ENCODE measurements at regions not wholly inside any gene's neighbourhood (a gene's known extent, or its start where the extent isn't known, plus 50 kb on each side); places are given as distances from the start of the nearest gene placed in this dataset.
A peak's percentile ranks its signal among the peaks of the same experiment; 100 is the strongest.

DNA sequence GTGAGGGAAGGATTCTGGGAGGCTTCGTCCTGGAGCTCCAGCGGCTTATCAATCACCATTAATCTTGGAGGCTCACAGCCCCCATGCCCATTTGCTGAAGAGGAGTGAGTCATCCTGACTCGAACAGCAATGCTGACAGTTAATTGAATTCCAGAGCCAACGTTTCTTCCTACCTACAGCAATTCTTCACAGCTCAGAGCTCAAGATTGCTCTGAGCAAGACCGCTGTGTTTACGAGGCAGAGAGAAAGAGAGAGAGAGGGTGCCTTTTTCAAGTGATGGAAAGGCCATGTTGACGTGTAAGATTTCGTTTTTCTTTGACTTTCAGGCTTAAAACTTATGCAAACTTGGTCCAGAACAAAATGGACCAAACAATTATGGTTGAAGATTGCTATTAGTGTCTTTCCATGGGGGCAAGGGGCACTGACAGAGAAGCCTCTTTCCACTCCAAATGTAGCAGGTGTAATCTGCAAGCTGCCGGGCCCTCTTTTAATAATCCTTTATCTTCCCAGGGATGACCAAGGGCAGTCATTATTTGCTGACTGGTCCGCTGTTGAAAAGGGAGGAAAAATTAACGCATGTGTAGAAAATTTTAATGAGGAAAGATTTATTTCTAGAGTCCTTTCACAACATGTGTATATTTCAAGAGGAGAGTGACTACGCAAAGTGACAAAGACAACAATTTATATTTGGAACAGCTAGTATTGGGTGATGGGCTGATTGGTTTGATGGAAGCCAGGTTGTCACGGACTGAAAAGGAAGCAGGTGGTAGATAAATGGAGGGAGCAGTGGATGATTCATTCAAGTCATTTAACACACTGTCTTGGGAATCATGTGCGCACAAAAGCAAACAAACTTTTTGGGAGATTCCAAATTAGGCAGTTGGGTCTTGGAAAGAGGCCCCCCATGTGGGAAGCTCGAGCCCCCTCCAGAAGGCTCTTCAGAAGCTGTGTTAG lies 136.1 kb upstream of the IRF2BP2 start (continued):
- TF ChIP-seq, protein P1, sequence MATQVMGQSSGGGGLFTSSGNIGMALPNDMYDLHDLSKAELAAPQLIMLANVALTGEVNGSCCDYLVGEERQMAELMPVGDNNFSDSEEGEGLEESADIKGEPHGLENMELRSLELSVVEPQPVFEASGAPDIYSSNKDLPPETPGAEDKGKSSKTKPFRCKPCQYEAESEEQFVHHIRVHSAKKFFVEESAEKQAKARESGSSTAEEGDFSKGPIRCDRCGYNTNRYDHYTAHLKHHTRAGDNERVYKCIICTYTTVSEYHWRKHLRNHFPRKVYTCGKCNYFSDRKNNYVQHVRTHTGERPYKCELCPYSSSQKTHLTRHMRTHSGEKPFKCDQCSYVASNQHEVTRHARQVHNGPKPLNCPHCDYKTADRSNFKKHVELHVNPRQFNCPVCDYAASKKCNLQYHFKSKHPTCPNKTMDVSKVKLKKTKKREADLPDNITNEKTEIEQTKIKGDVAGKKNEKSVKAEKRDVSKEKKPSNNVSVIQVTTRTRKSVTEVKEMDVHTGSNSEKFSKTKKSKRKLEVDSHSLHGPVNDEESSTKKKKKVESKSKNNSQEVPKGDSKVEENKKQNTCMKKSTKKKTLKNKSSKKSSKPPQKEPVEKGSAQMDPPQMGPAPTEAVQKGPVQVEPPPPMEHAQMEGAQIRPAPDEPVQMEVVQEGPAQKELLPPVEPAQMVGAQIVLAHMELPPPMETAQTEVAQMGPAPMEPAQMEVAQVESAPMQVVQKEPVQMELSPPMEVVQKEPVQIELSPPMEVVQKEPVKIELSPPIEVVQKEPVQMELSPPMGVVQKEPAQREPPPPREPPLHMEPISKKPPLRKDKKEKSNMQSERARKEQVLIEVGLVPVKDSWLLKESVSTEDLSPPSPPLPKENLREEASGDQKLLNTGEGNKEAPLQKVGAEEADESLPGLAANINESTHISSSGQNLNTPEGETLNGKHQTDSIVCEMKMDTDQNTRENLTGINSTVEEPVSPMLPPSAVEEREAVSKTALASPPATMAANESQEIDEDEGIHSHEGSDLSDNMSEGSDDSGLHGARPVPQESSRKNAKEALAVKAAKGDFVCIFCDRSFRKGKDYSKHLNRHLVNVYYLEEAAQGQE (IDR thresholded peaks at IDR 0.05; ENCODE audit: borderline replicate concordance): peak; percentile 29; the same call in 1 of the 2 replicates
- TF ChIP-seq, protein P1 (CRISPR knock-in tag; IDR thresholded peaks at IDR 0.05; ENCODE audit: low read depth): no peak
- TF ChIP-seq TOE1 (IDR thresholded peaks at IDR 0.05; ENCODE audit: borderline replicate concordance): no peak
- TF ChIP-seq TOE1 (CRISPR knock-in tag; IDR thresholded peaks at IDR 0.05; ENCODE audit: borderline replicate concordance, low read depth): no peak
- no peak for TF ChIP-seq ZNF239 (CRISPR knock-in tag; IDR thresholded peaks at IDR 0.05)
- TF ChIP-seq EGR1 (conservative IDR thresholded peaks at IDR 0.05): peak; percentile 55
- TF ChIP-seq MYC (IDR thresholded peaks at IDR 0.05; ENCODE audit: low read depth, low read length): no peak
- no peak for TF ChIP-seq MYC (CRISPR knock-in tag; IDR thresholded peaks at IDR 0.05; ENCODE audit: borderline replicate concordance, low read depth)
- no peak for TF ChIP-seq ASH1L (IDR thresholded peaks at IDR 0.05; ENCODE audit: borderline replicate concordance, low read depth, partially characterized antibody)
- TF ChIP-seq GATAD2A (IDR thresholded peaks at IDR 0.05): 0 out of 2 replicates have a peak, but pooled peaks have one; percentile 57
- TF ChIP-seq SMARCA5 (IDR thresholded peaks at IDR 0.05): no peak
- TF ChIP-seq, protein P2, sequence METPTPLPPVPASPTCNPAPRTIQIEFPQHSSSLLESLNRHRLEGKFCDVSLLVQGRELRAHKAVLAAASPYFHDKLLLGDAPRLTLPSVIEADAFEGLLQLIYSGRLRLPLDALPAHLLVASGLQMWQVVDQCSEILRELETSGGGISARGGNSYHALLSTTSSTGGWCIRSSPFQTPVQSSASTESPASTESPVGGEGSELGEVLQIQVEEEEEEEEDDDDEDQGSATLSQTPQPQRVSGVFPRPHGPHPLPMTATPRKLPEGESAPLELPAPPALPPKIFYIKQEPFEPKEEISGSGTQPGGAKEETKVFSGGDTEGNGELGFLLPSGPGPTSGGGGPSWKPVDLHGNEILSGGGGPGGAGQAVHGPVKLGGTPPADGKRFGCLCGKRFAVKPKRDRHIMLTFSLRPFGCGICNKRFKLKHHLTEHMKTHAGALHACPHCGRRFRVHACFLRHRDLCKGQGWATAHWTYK (CRISPR knock-in tag; IDR thresholded peaks at IDR 0.05): no peak
- no peak for TF ChIP-seq HMG20B (CRISPR knock-in tag; IDR thresholded peaks at IDR 0.05)
- TF ChIP-seq, protein P3, sequence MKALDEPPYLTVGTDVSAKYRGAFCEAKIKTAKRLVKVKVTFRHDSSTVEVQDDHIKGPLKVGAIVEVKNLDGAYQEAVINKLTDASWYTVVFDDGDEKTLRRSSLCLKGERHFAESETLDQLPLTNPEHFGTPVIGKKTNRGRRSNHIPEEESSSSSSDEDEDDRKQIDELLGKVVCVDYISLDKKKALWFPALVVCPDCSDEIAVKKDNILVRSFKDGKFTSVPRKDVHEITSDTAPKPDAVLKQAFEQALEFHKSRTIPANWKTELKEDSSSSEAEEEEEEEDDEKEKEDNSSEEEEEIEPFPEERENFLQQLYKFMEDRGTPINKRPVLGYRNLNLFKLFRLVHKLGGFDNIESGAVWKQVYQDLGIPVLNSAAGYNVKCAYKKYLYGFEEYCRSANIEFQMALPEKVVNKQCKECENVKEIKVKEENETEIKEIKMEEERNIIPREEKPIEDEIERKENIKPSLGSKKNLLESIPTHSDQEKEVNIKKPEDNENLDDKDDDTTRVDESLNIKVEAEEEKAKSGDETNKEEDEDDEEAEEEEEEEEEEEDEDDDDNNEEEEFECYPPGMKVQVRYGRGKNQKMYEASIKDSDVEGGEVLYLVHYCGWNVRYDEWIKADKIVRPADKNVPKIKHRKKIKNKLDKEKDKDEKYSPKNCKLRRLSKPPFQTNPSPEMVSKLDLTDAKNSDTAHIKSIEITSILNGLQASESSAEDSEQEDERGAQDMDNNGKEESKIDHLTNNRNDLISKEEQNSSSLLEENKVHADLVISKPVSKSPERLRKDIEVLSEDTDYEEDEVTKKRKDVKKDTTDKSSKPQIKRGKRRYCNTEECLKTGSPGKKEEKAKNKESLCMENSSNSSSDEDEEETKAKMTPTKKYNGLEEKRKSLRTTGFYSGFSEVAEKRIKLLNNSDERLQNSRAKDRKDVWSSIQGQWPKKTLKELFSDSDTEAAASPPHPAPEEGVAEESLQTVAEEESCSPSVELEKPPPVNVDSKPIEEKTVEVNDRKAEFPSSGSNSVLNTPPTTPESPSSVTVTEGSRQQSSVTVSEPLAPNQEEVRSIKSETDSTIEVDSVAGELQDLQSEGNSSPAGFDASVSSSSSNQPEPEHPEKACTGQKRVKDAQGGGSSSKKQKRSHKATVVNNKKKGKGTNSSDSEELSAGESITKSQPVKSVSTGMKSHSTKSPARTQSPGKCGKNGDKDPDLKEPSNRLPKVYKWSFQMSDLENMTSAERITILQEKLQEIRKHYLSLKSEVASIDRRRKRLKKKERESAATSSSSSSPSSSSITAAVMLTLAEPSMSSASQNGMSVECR (CRISPR knock-in tag; IDR thresholded peaks at IDR 0.05): no peak

Data from K562 (cell line).